A673 (cell line): ENCODE measurements at regions not wholly inside any gene's neighbourhood (a gene's known extent, or its start where the extent isn't known, plus 50 kb on each side); places are given as distances from the start of the nearest gene placed in this dataset.

Experiments used
- CTCF ChIP-seq: fragments of 300-800, 200-600 bp; sonication (generic); conservative IDR thresholded peaks from 2 replicates; pipeline ENCODE4 v1.5.1; 2017; ENCODE audit warnings: low read depth, mild to moderate bottlenecking, antibody characterized with exemption, low read length, moderate library complexity, mixed read lengths
- EZH2 ChIP-seq: fragments of 200-600 bp; sonication (generic); IDR thresholded peaks from 2 replicates; pipeline ENCODE4 v1.6.1; 2017; ENCODE audit warnings: borderline replicate concordance, low read depth, mild to moderate bottlenecking, mixed read lengths, antibody characterized with exemption, low read length; ENCODE audit not compliant: poor library complexity, severe bottlenecking

DNA sequence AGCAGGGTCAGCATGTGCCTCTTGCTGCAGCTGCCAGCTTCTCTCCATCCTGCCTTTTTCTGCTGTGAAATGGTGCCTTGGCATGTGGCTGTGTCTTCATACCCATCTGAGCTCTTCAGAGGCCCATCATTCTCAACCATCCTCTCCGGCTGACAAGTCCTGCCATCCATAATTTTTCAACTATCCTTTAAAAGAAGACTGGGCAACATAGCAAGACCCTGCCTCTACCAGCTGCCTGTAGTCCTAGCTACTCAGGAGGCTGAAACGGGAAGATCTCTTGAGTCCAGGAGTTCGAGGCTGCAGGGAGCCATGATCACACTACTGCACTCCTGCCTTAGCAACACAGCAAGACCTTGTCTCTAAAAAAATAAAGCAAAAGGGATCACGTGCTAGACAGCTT, 64.2 kb upstream of the TTC29 start:
- TF ChIP-seq EZH2 (no peak), CTCF (no peak)
